SK-N-MC (cell line): ENCODE measurements at regions not wholly inside any gene's neighbourhood (a gene's known extent, or its start where the extent isn't known, plus 50 kb on each side); places are given as distances from the start of the nearest gene placed in this dataset.

ENCODE experiments used
- EZH2 ChIP-seq: fragments of 200-600 bp; sonication (generic); IDR thresholded peaks from one replicate; pipeline ENCODE4 v1.6.1; 2017; ENCODE audit warnings: antibody characterized with exemption
- FOXP2 ChIP-seq: optimal IDR thresholded peaks from 2 replicates; pipeline ENCODE3; 2011; ENCODE audit warnings: mild to moderate bottlenecking, moderate library complexity; ENCODE audit not compliant: insufficient read depth; ENCODE audit errors: extremely low read length, control extremely low read depth
- POLR2AphosphoS5 ChIP-seq: IDR thresholded peaks from 2 replicates; pipeline ENCODE4 v1.6.1; 2012; ENCODE audit warnings: mild to moderate bottlenecking, low read depth, low read length, borderline replicate concordance

GRCh38 chr4:104015680-104016079, 295.9 kb upstream of the TACR3 start:
- no peak for TF ChIP-seq POLR2AphosphoS5
- TF ChIP-seq EZH2: no peak
- TF ChIP-seq FOXP2: no peak
